ENCODE measurements at regions not wholly inside any gene's neighbourhood (a gene's known extent, or its start where the extent isn't known, plus 50 kb on each side); places are given as distances from the start of the nearest gene placed in this dataset.
"Not testable (repeated sequence)": the region's sequence is repeated elsewhere in the genome, so short reads cannot be mapped to it uniquely, and the experiment has no call there.

DNA sequence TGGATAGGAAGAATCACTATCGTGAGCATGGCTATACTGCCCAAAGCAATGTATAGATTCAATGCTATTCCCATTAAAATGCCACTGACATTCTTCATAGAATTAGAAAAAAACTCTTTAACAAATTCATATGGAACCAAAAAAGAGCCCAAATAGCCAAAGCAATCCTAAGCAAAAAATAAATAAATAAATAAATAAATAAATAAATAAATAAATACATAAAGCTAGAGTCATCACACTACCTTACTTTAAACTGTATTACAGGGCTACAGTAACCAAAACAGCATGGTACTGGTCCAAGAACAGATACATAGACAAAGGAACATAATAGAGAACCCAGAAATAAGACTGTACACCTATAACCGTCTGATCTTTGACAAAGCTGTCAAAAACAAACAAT, 180.4 kb upstream of the CDKN2B start:
- H3K4me3 Mint-ChIP-seq: no peak overlapping the region
- Histone ChIP-seq H3K79me1 (ENCODE audit: insufficient read depth, low read depth, low read length, poor library complexity, severe bottlenecking) (no peaks in the 10 kb centered on the region), H3K79me2 (ENCODE audit: insufficient read depth, low read length) (no peaks in the 10 kb centered on the region), H3K27ac (ENCODE audit: insufficient read length, low read depth, low read length) (no peak overlapping the region), H3K4me1 (ENCODE audit: insufficient read depth, low read length) (no peaks in the 10 kb centered on the region), H3K14ac (ENCODE audit: insufficient read depth, low read length) (no peak overlapping the region), H3K4ac (ENCODE audit: low read depth, low read length) (no peak overlapping the region), H3T11ph (ENCODE audit: low read length) (no peak overlapping the region), H2AK5ac (ENCODE audit: insufficient read length, low read length) (no peak overlapping the region), H3K23ac (ENCODE audit: insufficient read length, low read depth, low read length) (no peak overlapping the region), H3K9ac (ENCODE audit: extremely low read depth, insufficient read length, low read length) (no peak overlapping the region), H4K20me1 (ENCODE audit: control insufficient read depth, insufficient read depth, insufficient read length) (no peaks in the 10 kb centered on the region), H3K9me3 (ENCODE audit: control insufficient read depth, low read depth, low read length) (no peaks in the 10 kb centered on the region), H3K56ac (ENCODE audit: insufficient read length, low read depth, low read length) (no peak overlapping the region), H2BK12ac (ENCODE audit: insufficient read length, low read depth, low read length) (no peak overlapping the region), H2BK15ac (ENCODE audit: low read depth, low read length) (no peak overlapping the region), H3K27me3 (ENCODE audit: insufficient read depth, low read length) (no peaks in the 10 kb centered on the region), H3K4me2 (ENCODE audit: insufficient read depth, insufficient read length, low read length) (no peak overlapping the region), H2BK120ac (ENCODE audit: low read depth, low read length, poor library complexity, severe bottlenecking) (no peak overlapping the region), H4K8ac (replicated peaks; ENCODE audit: insufficient read length, low read depth, low read length) (no peak overlapping the region), H2AFZ (ENCODE audit: low read length) (no peak overlapping the region), H4K91ac (ENCODE audit: insufficient read length, low read depth, low read length) (no peak overlapping the region), H3K18ac (ENCODE audit: insufficient read length, low read depth, low read length) (no peak overlapping the region), H4K5ac (ENCODE audit: insufficient read length, low read depth, low read length) (no peak overlapping the region), H2BK5ac (ENCODE audit: insufficient read length, low read length) (no peak overlapping the region), H2BK20ac (ENCODE audit: low read depth, low read length, poor library complexity, severe bottlenecking) (no peak overlapping the region), H3K23me2 (ENCODE audit: insufficient read length, low read depth, low read length, poor library complexity, severe bottlenecking) (no peaks in the 10 kb centered on the region)
- no peak overlapping the region for H3K27ac Mint-ChIP-seq
- WGBS (ENCODE audit: extremely low coverage, insufficient read length, low lambda C conversion rate): no CpG with 5 or more reads among the region's 2 CpGs
- H3K36me3 Mint-ChIP-seq (ENCODE audit: insufficient read depth in 1 of 3, low read depth in 3 of 3): no peaks in the 10 kb centered on the region
- TF ChIP-seq CTCF (conservative IDR thresholded peaks at IDR 0.05): no peak
- H3K9me3 Mint-ChIP-seq: no peaks in the 10 kb centered on the region; a peak in 2 of 5 replicates
- DNase-seq: no peak
- H3K27me3 Mint-ChIP-seq (ENCODE audit: low read depth): no peaks in the 10 kb centered on the region
- H3K4me1 Mint-ChIP-seq: no peaks in the 10 kb centered on the region

DNA sequence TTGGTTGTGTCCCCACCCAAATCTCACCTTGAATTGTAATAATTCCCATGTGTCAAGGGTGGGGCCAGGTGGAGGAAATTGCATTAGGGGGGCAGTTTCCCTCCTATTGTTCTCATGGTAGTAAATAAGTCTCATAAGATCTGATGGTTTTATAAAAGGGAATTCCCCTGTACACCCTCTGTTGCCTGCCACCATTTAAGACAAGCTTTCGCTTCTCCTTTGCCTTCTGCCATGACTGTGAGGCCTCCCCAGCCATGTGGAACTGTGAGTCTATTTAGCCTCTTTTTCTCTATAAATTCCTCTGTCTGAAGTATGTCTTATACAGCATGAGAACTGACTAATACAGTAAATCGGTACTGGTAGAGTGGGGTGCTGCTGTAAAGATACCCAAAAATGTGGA, 187.9 kb upstream of the CDKN2B start:
- not testable (repeated sequence) for H2AFZ ChIP-seq (ENCODE audit: low read length); H3K27ac Mint-ChIP-seq; H3K79me1 ChIP-seq (ENCODE audit: insufficient read depth, low read depth, low read length, poor library complexity, severe bottlenecking); H2AK5ac ChIP-seq (ENCODE audit: insufficient read length, low read length); H4K20me1 ChIP-seq (ENCODE audit: control insufficient read depth, insufficient read depth, insufficient read length); H3K23me2 ChIP-seq (ENCODE audit: insufficient read length, low read depth, low read length, poor library complexity, severe bottlenecking); DNase-seq; H3K27me3 ChIP-seq (ENCODE audit: insufficient read depth, low read length); H3K14ac ChIP-seq (ENCODE audit: insufficient read depth, low read length); H3K36me3 Mint-ChIP-seq (ENCODE audit: insufficient read depth in 1 of 3, low read depth in 3 of 3); H4K5ac ChIP-seq (ENCODE audit: insufficient read length, low read depth, low read length); H3K9me3 ChIP-seq (ENCODE audit: control insufficient read depth, low read depth, low read length); H3K18ac ChIP-seq (ENCODE audit: insufficient read length, low read depth, low read length); H3K27me3 Mint-ChIP-seq (ENCODE audit: low read depth); H2BK5ac ChIP-seq (ENCODE audit: insufficient read length, low read length); H4K8ac ChIP-seq (replicated peaks; ENCODE audit: insufficient read length, low read depth, low read length); H3K79me2 ChIP-seq (ENCODE audit: insufficient read depth, low read length); H3K4me1 ChIP-seq (ENCODE audit: insufficient read depth, low read length); H3K27ac ChIP-seq (ENCODE audit: insufficient read length, low read depth, low read length); H3K4ac ChIP-seq (ENCODE audit: low read depth, low read length); H2BK20ac ChIP-seq (ENCODE audit: low read depth, low read length, poor library complexity, severe bottlenecking); H2BK12ac ChIP-seq (ENCODE audit: insufficient read length, low read depth, low read length); H3K4me2 ChIP-seq (ENCODE audit: insufficient read depth, insufficient read length, low read length); H3T11ph ChIP-seq (ENCODE audit: low read length); H2BK15ac ChIP-seq (ENCODE audit: low read depth, low read length); H2BK120ac ChIP-seq (ENCODE audit: low read depth, low read length, poor library complexity, severe bottlenecking); H4K91ac ChIP-seq (ENCODE audit: insufficient read length, low read depth, low read length); H3K4me1 Mint-ChIP-seq; H3K4me3 Mint-ChIP-seq; H3K56ac ChIP-seq (ENCODE audit: insufficient read length, low read depth, low read length); H3K23ac ChIP-seq (ENCODE audit: insufficient read length, low read depth, low read length); H3K9ac ChIP-seq (ENCODE audit: extremely low read depth, insufficient read length, low read length)
- H3K9me3 Mint-ChIP-seq: peaks cover 13 to 16% of the 10 kb centered on the region in 2 experiments
- WGBS (ENCODE audit: extremely low coverage, insufficient read length, low lambda C conversion rate): no CpG with 5 or more reads among the region's 2 CpGs

Measured in H9 (cell line).